GM21390 (cell line): ENCODE measurements at regions not wholly inside any gene's neighbourhood (a gene's known extent, or its start where the extent isn't known, plus 50 kb on each side); places are given as distances from the start of the nearest gene placed in this dataset.

Experiments used
- ATAC-seq: cut with Tn5 transposase; IDR thresholded peaks from one replicate; pipeline ENCODE4 v1.9.1; 2021; ENCODE audit not compliant: unreplicated experiment

DNA sequence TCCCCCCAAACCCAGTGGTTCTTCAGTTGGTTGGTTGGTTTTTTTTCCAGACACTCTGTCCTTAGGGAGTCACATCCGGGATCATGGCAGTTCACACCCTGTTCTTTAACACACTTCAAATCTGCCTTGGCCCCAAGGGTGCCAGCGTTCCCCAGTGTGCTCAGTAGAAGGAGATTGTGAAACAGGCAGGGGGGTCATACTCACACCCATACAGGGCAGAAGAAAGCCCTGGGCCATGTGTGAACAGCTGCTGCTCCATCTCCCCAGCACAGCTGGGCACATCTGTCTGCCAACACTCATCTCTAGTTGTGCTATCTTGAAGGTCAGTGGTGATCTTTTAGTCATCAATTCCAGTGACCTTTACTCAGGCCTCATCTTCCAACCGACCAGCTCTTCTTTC, 64.4 kb upstream of the FUT8 start:
- no peak for ATAC-seq

DNA sequence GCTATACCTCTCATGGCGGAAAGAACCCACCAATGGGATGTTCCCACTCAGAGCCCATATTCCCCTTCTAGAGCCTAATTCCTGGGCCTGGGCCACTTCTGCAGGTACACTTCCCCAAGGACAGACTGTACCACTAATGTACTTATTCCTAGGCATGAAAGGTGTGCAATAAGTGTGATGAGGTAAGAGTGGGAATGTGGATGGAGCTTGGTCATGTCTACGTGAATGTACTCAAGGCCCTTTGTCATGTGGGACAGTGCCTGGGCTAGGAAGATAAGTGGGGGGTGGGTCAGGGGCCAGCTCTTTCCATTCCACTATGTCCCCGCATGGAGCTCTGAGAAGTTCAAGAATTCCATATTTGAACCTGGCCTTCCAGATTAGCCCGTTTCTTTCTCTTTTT, 63.4 kb upstream of the FUT8 start:
- no peak for ATAC-seq

DNA sequence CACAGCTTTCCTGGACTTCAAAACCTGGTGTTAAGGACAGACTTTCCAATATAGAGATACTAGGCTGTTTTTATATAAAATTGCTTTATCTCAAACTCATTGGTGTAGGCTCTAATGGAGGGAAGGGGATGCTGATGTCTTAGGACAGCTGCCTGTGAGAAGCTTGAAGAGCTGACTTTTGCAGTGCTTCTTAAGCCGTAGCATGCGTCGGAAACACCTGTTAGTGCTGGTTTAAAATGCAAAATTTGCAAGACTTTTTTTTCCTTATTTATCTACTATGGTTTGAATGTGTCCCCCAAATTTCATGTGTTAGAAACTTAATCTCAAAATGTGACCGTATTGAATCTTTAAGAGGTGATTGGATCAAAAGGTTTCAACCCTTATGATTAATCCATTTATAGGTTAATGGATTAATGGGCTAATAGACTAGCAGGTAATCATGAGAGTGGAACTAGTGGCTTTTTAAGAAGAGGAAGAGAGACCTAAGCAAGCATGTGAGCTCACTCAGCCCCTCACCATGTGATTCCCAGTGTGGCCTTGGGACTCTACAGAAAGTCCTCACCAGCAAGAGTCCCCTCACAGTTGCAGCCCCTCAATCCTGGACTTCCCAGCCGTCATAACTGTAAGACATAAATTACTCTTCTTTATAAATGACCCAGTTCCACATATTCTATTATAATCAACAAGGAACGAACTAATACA, 60.9 kb upstream of the FUT8 start:
- ATAC-seq = peak; percentile 50

GRCh38 chr14:65352964-65353530, 59.5 kb upstream of the FUT8 start:
- ATAC-seq = no peak

- ATAC-seq = no peak
These were observed 58.4 kb upstream of the FUT8 start for GRCh38 chr14:65354131-65354530.

DNA sequence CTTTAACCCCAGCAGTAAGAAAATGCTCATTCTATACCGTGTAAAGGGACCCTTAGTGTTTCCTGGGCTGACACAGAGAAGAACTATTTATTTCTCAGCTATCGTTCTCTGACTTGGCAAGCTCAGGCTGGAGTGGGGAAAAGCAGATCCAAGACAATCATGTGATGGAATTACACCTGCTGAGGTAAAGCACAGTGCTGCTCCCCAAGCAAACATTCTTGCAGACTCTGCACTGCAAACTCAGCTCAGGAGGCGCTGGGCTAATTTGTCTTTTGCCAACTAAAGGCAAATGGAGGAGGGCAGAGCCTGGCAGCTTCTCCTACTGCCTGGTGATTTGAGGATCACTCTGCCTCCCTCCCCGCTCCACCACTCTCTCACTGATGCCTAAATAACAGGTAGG, 57.8 kb upstream of the FUT8 start:
- no peak for ATAC-seq

DNA sequence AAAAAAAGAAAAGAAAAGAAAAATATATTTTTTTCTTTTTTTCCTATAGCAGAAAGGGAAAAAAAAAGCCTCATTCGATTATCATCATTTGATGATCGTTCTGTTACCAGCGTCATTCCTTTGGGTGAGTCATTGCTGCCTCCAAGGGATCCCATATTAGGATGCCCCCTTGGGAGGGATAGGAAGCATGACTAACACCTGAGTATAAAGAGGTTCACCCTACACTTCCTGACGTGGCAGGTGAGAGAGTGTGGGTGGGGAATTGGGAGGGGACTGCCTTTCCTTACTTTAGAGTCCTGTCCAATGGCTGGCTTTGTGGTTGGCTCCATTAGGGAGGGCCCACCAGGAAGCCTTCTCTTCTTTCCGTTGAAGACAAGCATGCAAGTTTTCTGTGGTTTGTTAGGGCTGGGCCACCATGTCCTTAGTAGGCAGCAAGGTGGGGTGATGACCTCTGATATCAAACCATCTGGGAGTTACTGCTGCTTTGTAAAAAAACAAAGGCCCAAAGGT, 56.1 kb upstream of the FUT8 start:
- ATAC-seq = no peak

GRCh38 chr14:65357113-65357512, 55.4 kb upstream of the FUT8 start:
- no peak for ATAC-seq

GRCh38 chr14:65357689-65358088, 54.8 kb upstream of the FUT8 start:
- no peak for ATAC-seq

- no peak for ATAC-seq
These were observed 53.0 kb upstream of the FUT8 start for GRCh38 chr14:65359503-65359902.

GRCh38 chr14:65360144-65360784, 52.3 kb upstream of the FUT8 start:
- ATAC-seq = no peak

DNA sequence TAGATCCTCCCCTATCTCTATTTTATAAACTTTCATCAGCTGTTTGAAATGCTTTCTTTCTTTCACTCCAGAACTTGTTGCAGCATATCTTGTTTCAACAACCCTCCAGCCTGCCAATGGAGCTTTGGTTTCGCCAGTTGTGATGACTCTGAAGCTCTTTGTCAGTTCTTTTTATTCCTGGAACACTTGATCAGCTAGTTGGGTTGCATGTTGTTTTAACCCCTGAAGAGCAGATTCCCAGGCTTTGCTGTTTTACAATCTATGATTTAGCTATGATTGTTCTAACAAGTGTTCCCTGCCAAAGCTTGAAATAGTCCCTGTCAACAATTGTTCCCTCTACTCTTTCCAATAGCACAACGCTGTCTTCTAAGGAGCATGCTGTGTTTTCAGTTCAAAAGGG, 50.6 kb upstream of the FUT8 start:
- no peak for ATAC-seq
